ENCODE measurements at regions not wholly inside any gene's neighbourhood (a gene's known extent, or its start where the extent isn't known, plus 50 kb on each side); places are given as distances from the start of the nearest gene placed in this dataset.
"Not testable (repeated sequence)": the region's sequence is repeated elsewhere in the genome, so short reads cannot be mapped to it uniquely, and the experiment has no call there.

- H3K4me2 ChIP-seq (ENCODE audit: low read depth, low read length); CTCF ChIA-PET (ENCODE audit: low intra/inter-chr PET ratio, low total read pairs); in situ Hi-C loops (cut with HindIII; ENCODE audit: extremely low pct_ligation_motif_present, low pct_unique_long_range_greater_than_20kb); ATAC-seq; FAIRE-seq; H3K27me3 ChIP-seq (ENCODE audit: control insufficient read depth in 1 of 2, insufficient read depth in 2 of 2, low read length in 2 of 2); H3K4me1 ChIP-seq (ENCODE audit: insufficient read depth, low read length); BruUV-seq (replicated peaks); H3K27ac ChIP-seq (ENCODE audit: extremely low read length, insufficient read depth, low read length); H3K79me2 ChIP-seq (ENCODE audit: insufficient read depth, low read length); DNase-seq (ENCODE audit: low spot score); H3K36me3 ChIP-seq (replicated peaks in 1 of 2; ENCODE audit: control insufficient read depth in 1 of 2, insufficient read depth in 2 of 2, low read length in 2 of 2); H2AFZ ChIP-seq (ENCODE audit: low read length); intact Hi-C loops (cut with micrococcal nuclease; ENCODE audit: unreplicated experiment); POLR2A ChIA-PET; H3K9me3 ChIP-seq (ENCODE audit: low read length); H3K9ac ChIP-seq (ENCODE audit: insufficient read depth, low read depth, low read length); H3K4me3 ChIP-seq (replicated peaks in 1 of 3; ENCODE audit: insufficient read depth in 1 of 3, low read depth in 2 of 3, low read length in 3 of 3); H4K20me1 ChIP-seq (ENCODE audit: insufficient read depth, low read length): not testable (repeated sequence)
- WGBS (ENCODE audit: low lambda C conversion rate), result 0% methylated on average over 2 of the region's 5 CpGs
Measured at GRCh38 chr1:149658175-149658574, 74.5 kb downstream of the PPIAL4C start.

- 0% methylated on average over 1 of the region's 2 CpGs for WGBS (ENCODE audit: low lambda C conversion rate)
Measured at GRCh38 chr1:149664624-149665023, 81.0 kb downstream of the PPIAL4C start.

GRCh38 chr1:149665033-149665432, 81.4 kb downstream of the PPIAL4C start:
- H3K79me2 ChIP-seq (ENCODE audit: insufficient read depth, low read length); H2AFZ ChIP-seq (ENCODE audit: low read length); H3K4me1 ChIP-seq (ENCODE audit: insufficient read depth, low read length); in situ Hi-C loops (cut with HindIII; ENCODE audit: extremely low pct_ligation_motif_present, low pct_unique_long_range_greater_than_20kb); H3K9ac ChIP-seq (ENCODE audit: insufficient read depth, low read depth, low read length); CTCF ChIA-PET (ENCODE audit: low intra/inter-chr PET ratio, low total read pairs); H3K27ac ChIP-seq (ENCODE audit: extremely low read length, insufficient read depth, low read length); FAIRE-seq; ATAC-seq; H3K27me3 ChIP-seq (ENCODE audit: control insufficient read depth in 1 of 2, insufficient read depth in 2 of 2, low read length in 2 of 2); H3K36me3 ChIP-seq (replicated peaks in 1 of 2; ENCODE audit: control insufficient read depth in 1 of 2, insufficient read depth in 2 of 2, low read length in 2 of 2); intact Hi-C loops (cut with micrococcal nuclease; ENCODE audit: unreplicated experiment); BruUV-seq (replicated peaks); DNase-seq (ENCODE audit: low spot score); H3K9me3 ChIP-seq (ENCODE audit: low read length); POLR2A ChIA-PET; H4K20me1 ChIP-seq (ENCODE audit: insufficient read depth, low read length); H3K4me3 ChIP-seq (replicated peaks in 1 of 3; ENCODE audit: insufficient read depth in 1 of 3, low read depth in 2 of 3, low read length in 3 of 3): not testable (repeated sequence)
- H3K4me2 ChIP-seq (ENCODE audit: low read depth, low read length), result 0 out of 2 replicates have a peak overlapping the region, but pooled peaks have one; percentile 18

More at GRCh38 chr1:149664624-149665023, 81.0 kb downstream of the PPIAL4C start:
- H3K4me3 ChIP-seq (replicated peaks in 1 of 3; ENCODE audit: insufficient read depth in 1 of 3, low read depth in 2 of 3, low read length in 3 of 3); CTCF ChIA-PET (ENCODE audit: low intra/inter-chr PET ratio, low total read pairs); H3K9ac ChIP-seq (ENCODE audit: insufficient read depth, low read depth, low read length); H3K27me3 ChIP-seq (ENCODE audit: control insufficient read depth in 1 of 2, insufficient read depth in 2 of 2, low read length in 2 of 2); FAIRE-seq; H3K79me2 ChIP-seq (ENCODE audit: insufficient read depth, low read length); H3K27ac ChIP-seq (ENCODE audit: extremely low read length, insufficient read depth, low read length); BruUV-seq (replicated peaks); in situ Hi-C loops (cut with HindIII; ENCODE audit: extremely low pct_ligation_motif_present, low pct_unique_long_range_greater_than_20kb); POLR2A ChIA-PET; H2AFZ ChIP-seq (ENCODE audit: low read length); intact Hi-C loops (cut with micrococcal nuclease; ENCODE audit: unreplicated experiment); H3K4me1 ChIP-seq (ENCODE audit: insufficient read depth, low read length); H3K36me3 ChIP-seq (replicated peaks in 1 of 2; ENCODE audit: control insufficient read depth in 1 of 2, insufficient read depth in 2 of 2, low read length in 2 of 2); H3K9me3 ChIP-seq (ENCODE audit: low read length); H4K20me1 ChIP-seq (ENCODE audit: insufficient read depth, low read length): not testable (repeated sequence)
- DNase-seq (ENCODE audit: low spot score), result peak; percentile 8
- H3K4me2 ChIP-seq (ENCODE audit: low read depth, low read length), result 0 out of 2 replicates have a peak overlapping the region, but pooled peaks have one; percentile 18
- TF ChIP-seq FOSL2 (CRISPR knock-in tag; IDR thresholded peaks at IDR 0.05), result peak; percentile 49
- peak; percentile 85 for ATAC-seq

- H3K36me3 ChIP-seq (replicated peaks in 1 of 2; ENCODE audit: control insufficient read depth in 1 of 2, insufficient read depth in 2 of 2, low read length in 2 of 2); ATAC-seq; H3K4me2 ChIP-seq (ENCODE audit: low read depth, low read length); POLR2A ChIA-PET; H4K20me1 ChIP-seq (ENCODE audit: insufficient read depth, low read length); H3K79me2 ChIP-seq (ENCODE audit: insufficient read depth, low read length); FAIRE-seq; H3K9me3 ChIP-seq (ENCODE audit: low read length); H3K27ac ChIP-seq (ENCODE audit: extremely low read length, insufficient read depth, low read length); H3K4me3 ChIP-seq (replicated peaks in 1 of 3; ENCODE audit: insufficient read depth in 1 of 3, low read depth in 2 of 3, low read length in 3 of 3); in situ Hi-C loops (cut with HindIII; ENCODE audit: extremely low pct_ligation_motif_present, low pct_unique_long_range_greater_than_20kb); BruUV-seq (replicated peaks); DNase-seq (ENCODE audit: low spot score); H2AFZ ChIP-seq (ENCODE audit: low read length); intact Hi-C loops (cut with micrococcal nuclease; ENCODE audit: unreplicated experiment); H3K4me1 ChIP-seq (ENCODE audit: insufficient read depth, low read length); H3K27me3 ChIP-seq (ENCODE audit: control insufficient read depth in 1 of 2, insufficient read depth in 2 of 2, low read length in 2 of 2); CTCF ChIA-PET (ENCODE audit: low intra/inter-chr PET ratio, low total read pairs); H3K9ac ChIP-seq (ENCODE audit: insufficient read depth, low read depth, low read length): not testable (repeated sequence)
- 5% methylated on average over 2 of the region's 2 CpGs for WGBS (ENCODE audit: low lambda C conversion rate)
Measured at GRCh38 chr1:149665528-149665927, 81.9 kb downstream of the PPIAL4C start.

Measured in HepG2 (cell line).